Ovary (tissue), 7 donors: ENCODE measurements at regions not wholly inside any gene's neighbourhood (a gene's known extent, or its start where the extent isn't known, plus 50 kb on each side); places are given as distances from the start of the nearest gene placed in this dataset.

ENCODE experiments used
- DNase-seq, 5 donors: peaks; one replicate each; pipeline ENCODE4 v3.0.0-alpha.2; 2019 to 2020
- H3K27ac ChIP-seq, 2 donors: fragments of 200-600 bp; one replicate each; pipeline versions ENCODE4 v1.5.1 to v1.8.0; 2019 to 2022
- H3K27me3 ChIP-seq: fragments of 200-600 bp; one replicate; pipeline ENCODE4 v1.8.0; 2022
- H3K36me3 ChIP-seq: fragments of 200-600 bp; sonication (generic); one replicate; pipeline ENCODE4 v1.5.1; 2019
- H3K4me1 ChIP-seq: one replicate; pipeline ENCODE4 v1.8.1; 2013; ENCODE audit warnings: mild to moderate bottlenecking, moderate library complexity; ENCODE audit not compliant: insufficient read depth
- H3K4me3 ChIP-seq: fragments of 200-600 bp; sonication (generic); one replicate; pipeline ENCODE4 v1.5.1; 2017
- H3K9me3 ChIP-seq, 2 donors: fragments of 200-600 bp in 1 of 2; sonication (generic) in 1 of 2; one replicate each; pipeline versions ENCODE4 v1.5.1 to v1.8.1; 2013 to 2019; ENCODE audit warnings: mild to moderate bottlenecking in 1 of 2, moderate library complexity in 1 of 2
- EP300 ChIP-seq: sonication (generic); formaldehyde crosslinking; IDR thresholded peaks from one replicate; pipeline ENCODE4 v1.6.1; 2017; ENCODE audit warnings: antibody characterized with exemption
- POLR2A ChIP-seq: fragments of 450-650 bp; IDR thresholded peaks from one replicate; pipeline ENCODE4 v1.6.1; 2017; ENCODE audit warnings: antibody characterized with exemption, mild to moderate bottlenecking, moderate library complexity
- WGBS, 3 donors: extraction: QIAGEN DNeasy Blood & Tissue Kit in 1 of 3; methylation state at CpG; one replicate each; pipeline versions ENCODE4 v1.1.5 to v1.1.7; 2013 to 2017; 5-methylcytosine and 5-hydroxymethylcytosine counted together
- intact Hi-C, 4 donors: fragments of 100-400 bp; cut with DNase I; formaldehyde crosslinking; loops; one replicate each; pipeline versions ENCODE4 v1.11.0 to v1.15.1; 2022 to 2023
- TF ChIP-seq, protein P1 (sequence below), 3 donors: fragments of 450-650 bp in 2 of 3; fragments of 200-600 bp in 1 of 3; IDR thresholded peaks; one replicate each; pipeline versions ENCODE4 v1.5.1 to v1.8.0; 2016 to 2022; ENCODE audit warnings: antibody characterized with exemption in 3 of 3, mild to moderate bottlenecking in 1 of 3
- donor health status: DM: no; HTN: no; CAD: no; lungs with moderate emphysema.
- donor health status: DM: no; HTN: no; CAD: no.
- donor health status: Bipolar disorder and iron deficiency.
- donor health status: DM: no; HTN: no; CAD: no.
- donor health status: DM: yes; HTN: yes; CAD: no.

GRCh38 chr21:31609081-31609480 lies 50.4 kb upstream of the SOD1 start:
- Histone ChIP-seq H3K27ac (no peak overlapping the region), H3K27me3 (no peaks in the 10 kb centered on the region), H3K9me3 (no peaks in the 10 kb centered on the region), H3K4me3 (no peak overlapping the region), H3K4me1 (no peaks in the 10 kb centered on the region), H3K36me3 (no peaks in the 10 kb centered on the region)
- intact Hi-C loops, result no loop called here
- TF ChIP-seq, protein P1, sequence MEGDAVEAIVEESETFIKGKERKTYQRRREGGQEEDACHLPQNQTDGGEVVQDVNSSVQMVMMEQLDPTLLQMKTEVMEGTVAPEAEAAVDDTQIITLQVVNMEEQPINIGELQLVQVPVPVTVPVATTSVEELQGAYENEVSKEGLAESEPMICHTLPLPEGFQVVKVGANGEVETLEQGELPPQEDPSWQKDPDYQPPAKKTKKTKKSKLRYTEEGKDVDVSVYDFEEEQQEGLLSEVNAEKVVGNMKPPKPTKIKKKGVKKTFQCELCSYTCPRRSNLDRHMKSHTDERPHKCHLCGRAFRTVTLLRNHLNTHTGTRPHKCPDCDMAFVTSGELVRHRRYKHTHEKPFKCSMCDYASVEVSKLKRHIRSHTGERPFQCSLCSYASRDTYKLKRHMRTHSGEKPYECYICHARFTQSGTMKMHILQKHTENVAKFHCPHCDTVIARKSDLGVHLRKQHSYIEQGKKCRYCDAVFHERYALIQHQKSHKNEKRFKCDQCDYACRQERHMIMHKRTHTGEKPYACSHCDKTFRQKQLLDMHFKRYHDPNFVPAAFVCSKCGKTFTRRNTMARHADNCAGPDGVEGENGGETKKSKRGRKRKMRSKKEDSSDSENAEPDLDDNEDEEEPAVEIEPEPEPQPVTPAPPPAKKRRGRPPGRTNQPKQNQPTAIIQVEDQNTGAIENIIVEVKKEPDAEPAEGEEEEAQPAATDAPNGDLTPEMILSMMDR (IDR thresholded peaks at IDR 0.05), result no peak
- TF ChIP-seq POLR2A, result no peak
- 36 to 46% (median 43%) methylated on average over 4 of the region's 4 CpGs for WGBS, 3 donors
- DNase-seq, result no peak

DNA sequence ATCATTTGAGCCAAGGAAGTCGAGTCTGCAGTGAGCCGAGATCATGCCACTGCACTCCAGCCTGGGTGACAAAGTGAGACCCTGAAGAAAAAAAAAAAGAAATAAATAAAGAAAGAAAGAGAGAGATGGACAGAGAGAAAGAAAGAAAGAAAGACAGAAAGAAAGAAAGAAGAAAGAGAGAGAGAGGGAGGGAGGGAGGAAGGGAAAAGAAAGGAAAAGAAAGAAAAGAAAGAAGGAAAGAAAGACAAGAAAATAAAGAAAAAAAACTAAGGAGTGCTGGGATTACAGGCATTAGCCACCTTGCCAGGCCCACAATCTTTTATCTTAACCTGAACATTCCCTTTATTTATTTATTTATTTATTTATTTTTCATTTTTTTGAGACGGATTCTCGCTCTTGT lies 51.7 kb upstream of the SOD1 start:
- WGBS, 3 donors, result 91 to 94% (median 93%) methylated on average over 4 of the region's 4 CpGs
- Histone ChIP-seq H3K4me1 (no peaks in the 10 kb centered on the region), H3K27me3 (no peaks in the 10 kb centered on the region), H3K9me3 (no peaks in the 10 kb centered on the region), H3K4me3 (no peak overlapping the region), H3K36me3 (no peaks in the 10 kb centered on the region), H3K27ac (no peak overlapping the region)
- TF ChIP-seq, protein P1 (IDR thresholded peaks at IDR 0.05), result no peak
- no peak for TF ChIP-seq POLR2A
- no peak for TF ChIP-seq EP300
- intact Hi-C loops, result no loop called here
- DNase-seq, result no peak

GRCh38 chr21:31606081-31606874 lies 53.2 kb upstream of the SOD1 start:
- H3K36me3 ChIP-seq, result no peaks in the 10 kb centered on the region
- H3K27ac ChIP-seq, result no peak overlapping the region
- H3K27me3 ChIP-seq, result no peaks in the 10 kb centered on the region
- H3K9me3 ChIP-seq, result no peaks in the 10 kb centered on the region
- no peak for TF ChIP-seq EP300
- TF ChIP-seq, protein P1 (IDR thresholded peaks at IDR 0.05), result no peak
- TF ChIP-seq POLR2A, result no peak
- no peak overlapping the region for H3K4me3 ChIP-seq
- intact Hi-C loops, result no loop called here
- WGBS, 3 donors, result 84 to 91% (median 86%) methylated on average over 11 of the region's 11 CpGs
- H3K4me1 ChIP-seq, result no peaks in the 10 kb centered on the region
- DNase-seq, result no peak

- Histone ChIP-seq H3K27me3 (no peaks in the 10 kb centered on the region), H3K4me3 (no peak overlapping the region), H3K27ac (no peak overlapping the region), H3K9me3 (no peaks in the 10 kb centered on the region), H3K4me1 (no peaks in the 10 kb centered on the region), H3K36me3 (no peaks in the 10 kb centered on the region)
- intact Hi-C loops, result no loop called here
- DNase-seq, result peak; percentile 16 to 74 (median 50)
- 34 to 41% (median 40%) methylated on average over 11 of the region's 11 CpGs for WGBS, 3 donors
- TF ChIP-seq, protein P1 (IDR thresholded peaks at IDR 0.05), result peak in 2 of 3 donors; percentile 37 to 50
- no peak for TF ChIP-seq POLR2A
These were observed 54.8 kb upstream of the SOD1 start for GRCh38 chr21:31604591-31605190.
